HG03575 (cell line): ENCODE measurements at regions not wholly inside any gene's neighbourhood (a gene's known extent, or its start where the extent isn't known, plus 50 kb on each side); places are given as distances from the start of the nearest gene placed in this dataset.

Experiments used
- ATAC-seq: cut with Tn5 transposase; IDR thresholded peaks from one replicate; pipeline ENCODE4 v1.9.1; 2021; ENCODE audit not compliant: unreplicated experiment, insufficient number of reproducible peaks, low FRiP score; ENCODE audit errors: extremely low read depth

DNA sequence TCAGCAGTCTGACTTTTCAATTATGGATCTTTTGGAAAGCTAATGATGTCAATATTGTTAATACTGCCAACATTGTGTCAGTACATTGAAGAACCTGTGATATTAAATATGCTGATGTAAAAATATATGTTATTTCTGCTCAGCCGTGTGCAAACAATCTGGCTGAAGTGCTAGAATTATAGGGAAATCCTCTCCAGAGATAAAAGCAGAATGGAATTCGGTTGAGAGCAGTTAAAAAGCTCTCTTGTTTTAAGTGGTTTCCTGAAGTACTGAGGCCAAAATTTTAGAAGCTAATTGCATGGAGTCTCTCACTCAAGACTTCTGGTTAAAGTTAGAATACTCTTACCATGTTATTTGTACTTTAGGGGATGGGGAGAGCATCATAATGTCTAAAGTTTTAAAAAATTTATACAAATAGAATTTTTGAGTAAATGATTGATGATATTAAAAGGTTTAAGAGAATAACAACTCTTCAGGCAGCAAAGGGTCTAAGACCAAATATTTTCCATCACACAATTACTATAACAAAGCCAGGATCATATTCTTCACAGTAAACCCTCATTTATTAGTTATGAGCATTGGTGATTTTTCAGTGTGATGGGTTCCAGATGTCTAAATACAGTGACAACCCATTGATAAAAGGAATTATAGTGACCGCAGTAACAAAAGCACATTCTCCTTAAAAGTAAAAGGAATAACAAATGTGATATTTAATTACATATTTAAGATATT is 834.2 kb upstream of the CXADR start:
- no peak for ATAC-seq

DNA sequence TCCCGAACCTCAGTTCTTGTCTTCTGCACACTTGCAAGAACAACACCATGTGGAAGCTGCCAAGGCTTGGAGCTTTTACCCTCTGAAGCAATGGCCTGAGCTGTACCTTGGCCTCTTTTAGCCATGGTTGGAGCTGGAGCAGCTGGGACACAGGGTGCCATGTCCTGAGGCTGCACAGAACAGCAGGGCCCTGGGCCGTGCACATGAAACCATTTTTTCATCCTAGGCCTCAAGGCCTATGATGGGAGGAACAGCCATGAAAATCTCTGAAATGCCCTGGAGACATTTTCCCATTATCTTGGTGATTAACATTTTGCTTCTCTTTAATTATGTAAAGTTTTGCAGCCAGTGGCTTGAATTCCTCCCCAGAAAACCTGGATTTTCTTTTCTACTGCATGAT is 817.8 kb upstream of the CXADR start:
- no peak for ATAC-seq

DNA sequence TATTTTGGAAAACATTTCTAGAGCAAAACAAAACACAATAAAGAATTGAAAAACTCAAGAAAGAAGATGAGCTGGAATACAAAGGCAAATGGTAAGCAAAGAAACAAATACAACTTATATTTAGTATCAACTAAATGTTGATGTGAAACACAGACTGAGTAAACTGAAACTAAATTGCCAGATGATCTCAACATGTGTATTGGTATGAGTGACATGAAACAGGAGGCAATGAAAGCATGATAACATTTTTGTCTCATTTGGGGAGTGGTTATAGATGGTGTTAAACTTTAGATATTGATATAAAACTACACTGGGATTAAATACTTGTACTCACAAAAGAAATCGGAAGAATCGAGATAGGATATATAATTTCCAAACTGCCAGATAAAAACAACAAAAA is 805.6 kb upstream of the CXADR start:
- no peak for ATAC-seq

DNA sequence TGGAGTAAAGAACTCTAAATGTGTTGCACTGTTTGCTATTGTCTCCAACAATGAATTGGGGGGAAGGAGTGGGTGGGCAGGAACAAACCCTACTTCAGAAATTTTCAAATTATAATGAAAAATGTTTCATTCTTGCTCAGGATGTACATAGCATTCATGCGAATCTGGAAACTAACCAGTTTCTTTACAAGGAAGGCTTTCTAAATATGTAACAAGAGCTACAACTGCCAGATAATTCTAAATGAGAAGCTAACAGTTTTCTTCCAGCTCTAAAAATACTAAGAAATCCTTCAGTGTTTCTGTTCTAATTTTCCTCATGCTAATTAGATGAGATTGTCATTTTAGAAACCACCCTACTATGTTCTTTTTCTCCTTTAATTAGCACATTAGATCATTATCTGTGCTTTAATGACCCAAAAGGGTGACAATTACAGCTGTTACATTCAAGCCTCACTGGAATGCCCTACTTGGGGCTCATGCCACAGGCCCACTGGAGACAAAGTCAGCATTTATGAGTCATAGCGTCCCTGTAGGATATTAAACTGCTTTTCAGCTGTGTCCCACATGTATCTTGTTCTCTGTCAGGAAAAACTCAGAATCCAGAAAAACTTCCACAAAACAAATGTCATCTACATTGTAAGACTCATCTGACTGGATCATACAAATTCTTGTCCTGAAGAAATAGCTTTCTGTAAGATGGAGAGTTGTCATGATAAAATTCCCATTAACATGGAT is 804.6 kb upstream of the CXADR start:
- no peak for ATAC-seq

DNA sequence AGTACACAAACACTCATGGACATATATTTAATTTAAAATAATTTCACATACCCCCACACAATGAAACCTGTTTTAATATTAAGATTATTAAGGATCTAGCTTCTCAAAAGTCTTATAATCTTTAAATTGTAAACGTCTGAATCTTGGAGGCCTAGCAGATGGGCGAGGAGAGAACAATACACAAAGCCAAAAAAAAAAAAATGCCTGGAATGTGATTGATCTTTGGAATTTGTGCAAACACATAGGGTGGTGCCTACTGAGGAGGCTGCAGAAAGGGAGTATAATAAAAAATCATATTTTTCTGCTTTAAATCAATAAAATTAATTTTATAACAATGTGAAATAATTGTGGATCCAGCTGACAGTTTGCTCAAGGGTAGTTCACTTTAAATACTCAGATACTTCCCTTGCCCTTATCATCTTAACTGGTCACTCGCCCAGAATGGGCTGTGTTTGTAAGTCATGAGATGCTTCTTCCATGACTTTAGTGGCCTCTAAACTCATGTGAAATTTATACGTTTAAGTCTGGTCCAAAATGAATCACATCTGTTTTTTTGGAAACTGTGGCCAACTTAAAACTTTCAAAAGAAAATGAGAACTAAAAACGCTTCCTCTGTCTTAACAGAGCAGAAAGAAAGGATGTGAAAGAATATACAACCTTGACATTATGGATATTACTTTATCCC is 802.8 kb upstream of the CXADR start:
- no peak for ATAC-seq

DNA sequence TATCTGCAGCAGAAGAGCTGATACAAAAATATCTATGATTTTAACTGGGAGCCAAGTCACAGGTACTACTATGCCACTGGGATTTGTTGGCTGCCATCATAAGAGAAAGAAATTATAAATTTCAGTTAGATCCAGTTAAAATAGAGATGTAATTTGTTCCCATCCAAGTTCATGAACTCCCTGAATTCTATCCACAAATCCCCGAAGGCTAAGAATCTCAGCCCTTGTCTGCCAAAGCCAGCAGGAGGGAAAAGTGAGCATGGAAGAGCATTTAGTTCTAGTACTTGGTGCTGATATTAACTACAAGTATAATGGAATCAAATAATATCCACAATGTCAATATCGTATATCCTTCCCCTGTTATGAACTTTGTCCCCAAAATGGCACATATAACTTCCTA is 801.1 kb upstream of the CXADR start:
- no peak for ATAC-seq

DNA sequence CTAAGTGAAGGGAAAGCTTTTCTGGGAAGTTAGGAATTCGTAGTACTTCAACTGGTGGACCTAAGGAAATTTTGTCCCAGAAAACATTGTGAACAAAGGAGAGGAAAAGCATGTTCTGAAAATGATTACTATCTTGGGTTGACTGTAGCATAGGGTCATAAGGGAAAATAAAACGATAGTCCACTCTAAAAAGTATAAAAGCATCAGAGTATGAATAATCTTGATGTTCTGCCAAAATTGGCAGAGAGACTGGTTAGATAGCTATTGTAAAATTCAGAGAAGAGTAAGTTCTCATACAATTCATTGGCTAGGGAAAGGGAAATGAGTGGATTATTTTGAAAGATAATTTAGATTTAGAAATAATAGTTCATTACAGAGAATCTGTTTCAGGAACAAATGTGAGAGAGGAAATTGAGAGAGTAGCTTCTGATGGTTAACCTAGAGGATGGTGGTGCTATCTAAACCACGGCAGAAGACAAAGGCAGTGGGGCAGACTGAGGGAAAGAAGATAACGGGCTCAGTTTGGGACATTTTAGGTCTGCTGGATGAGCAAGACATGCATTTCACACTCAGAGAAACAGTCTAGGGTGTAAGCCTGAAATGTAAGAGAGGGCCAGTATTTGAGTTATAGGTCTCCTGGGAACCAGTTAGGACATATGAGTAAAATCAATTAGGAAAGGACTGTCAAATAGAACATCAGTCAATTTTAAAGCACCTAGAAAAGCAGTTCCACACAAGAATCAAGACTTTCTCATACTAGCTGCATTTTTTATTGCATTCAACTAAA is 799.3 kb upstream of the CXADR start:
- ATAC-seq, result no peak

DNA sequence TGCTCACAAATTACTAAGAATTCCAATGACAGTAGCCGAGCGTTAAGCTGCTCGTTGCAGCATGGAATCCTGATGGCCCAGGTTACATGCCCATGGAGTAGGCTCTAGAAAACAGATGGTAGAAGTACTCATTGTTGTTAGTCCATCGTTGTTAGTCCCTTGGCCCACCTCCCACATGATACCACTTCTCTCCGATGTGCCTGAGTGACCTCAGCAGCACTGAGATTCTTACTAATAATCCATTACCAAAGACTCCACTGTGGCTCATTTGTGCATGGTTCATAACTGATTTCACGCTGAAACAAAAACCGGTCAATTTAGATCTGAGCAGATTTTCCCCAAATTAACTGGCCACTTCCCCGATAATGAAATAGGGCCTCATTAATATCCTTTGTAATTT is 772.3 kb upstream of the CXADR start:
- ATAC-seq, result no peak

DNA sequence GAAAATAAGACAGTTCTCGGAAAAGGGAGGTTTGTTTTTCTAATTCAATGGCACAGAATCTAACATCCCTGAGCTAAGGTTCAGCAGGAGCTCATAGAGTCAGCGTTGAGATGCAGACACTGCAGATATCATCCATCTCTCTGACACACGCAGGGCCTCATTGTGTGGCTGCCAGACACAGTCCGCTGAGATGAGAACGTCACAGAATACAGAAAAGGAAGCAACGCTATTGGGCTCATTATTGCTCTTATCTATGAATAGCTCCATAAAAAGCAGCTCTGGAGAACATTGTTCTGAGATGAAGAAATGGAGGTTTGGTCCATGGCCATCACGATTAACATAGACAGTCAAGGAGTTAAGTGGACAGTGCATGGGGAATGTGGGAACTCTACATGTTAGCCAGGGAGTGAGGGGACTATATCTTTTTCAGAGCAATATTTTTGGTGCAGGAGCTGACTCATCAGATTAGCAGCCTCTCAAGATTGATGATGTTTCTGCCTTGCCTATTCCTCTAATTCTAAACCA is 771.6 kb upstream of the CXADR start:
- ATAC-seq, result no peak

DNA sequence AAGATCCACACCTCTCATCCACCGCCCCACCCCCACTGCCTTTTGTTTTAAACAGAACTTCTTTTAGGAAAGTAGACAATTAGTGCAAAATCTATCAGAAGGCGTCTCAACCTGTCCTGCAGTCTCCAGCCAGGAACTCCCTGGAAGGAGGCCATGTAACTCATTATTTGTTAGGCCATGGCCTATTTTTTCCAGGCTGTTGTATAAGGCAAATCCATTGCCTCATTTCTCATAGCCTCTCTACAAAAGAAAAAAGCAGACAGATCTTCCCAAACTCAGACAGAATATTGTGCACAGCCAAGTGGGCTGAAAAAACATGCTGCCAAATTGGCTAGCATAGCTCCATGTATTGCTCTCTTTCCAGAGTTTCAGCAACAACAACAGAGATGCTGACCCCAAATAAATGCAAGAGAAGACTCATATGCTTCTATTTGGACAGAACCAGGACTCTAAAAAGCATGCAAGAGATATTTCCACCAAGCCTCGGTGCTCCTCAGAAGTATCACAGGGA is 770.7 kb upstream of the CXADR start:
- ATAC-seq, result no peak

DNA sequence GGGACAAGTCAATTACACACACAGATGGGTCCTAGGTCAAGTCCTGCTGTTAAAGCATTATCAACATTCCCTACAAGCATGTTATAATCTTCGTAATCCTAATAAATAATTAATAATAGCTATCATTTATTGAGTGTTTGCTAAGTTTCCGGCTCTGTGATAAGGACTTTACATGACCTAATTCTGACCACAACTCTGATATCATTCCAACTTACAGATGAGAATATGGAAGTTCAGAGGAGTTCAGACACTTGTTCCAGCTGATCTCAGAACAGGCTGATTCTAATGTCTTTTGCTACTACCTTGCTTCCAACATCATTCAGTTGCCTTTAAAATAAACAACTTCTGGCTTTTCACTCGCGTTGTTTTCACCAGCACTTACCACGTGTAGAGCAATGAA is 770.1 kb upstream of the CXADR start:
- ATAC-seq, result no peak

DNA sequence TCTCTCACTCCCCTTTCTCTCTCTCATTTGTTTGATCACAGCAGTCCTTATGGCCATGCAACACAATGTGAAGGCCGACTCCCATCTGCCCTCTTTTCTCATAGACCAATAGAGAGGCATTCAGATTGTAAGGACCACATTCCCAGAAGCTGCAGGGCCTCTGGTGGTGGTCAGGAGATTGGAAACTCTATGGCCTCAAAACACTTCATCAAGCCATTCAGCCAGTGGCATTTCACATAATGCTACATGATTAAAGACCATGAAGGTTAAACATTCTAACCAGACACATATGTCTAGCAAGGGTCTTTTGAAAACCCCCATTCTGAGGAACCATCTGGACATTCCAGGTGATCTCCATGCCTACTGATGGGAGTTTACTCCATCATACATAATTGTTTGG is 769.5 kb upstream of the CXADR start:
- ATAC-seq, result no peak

DNA sequence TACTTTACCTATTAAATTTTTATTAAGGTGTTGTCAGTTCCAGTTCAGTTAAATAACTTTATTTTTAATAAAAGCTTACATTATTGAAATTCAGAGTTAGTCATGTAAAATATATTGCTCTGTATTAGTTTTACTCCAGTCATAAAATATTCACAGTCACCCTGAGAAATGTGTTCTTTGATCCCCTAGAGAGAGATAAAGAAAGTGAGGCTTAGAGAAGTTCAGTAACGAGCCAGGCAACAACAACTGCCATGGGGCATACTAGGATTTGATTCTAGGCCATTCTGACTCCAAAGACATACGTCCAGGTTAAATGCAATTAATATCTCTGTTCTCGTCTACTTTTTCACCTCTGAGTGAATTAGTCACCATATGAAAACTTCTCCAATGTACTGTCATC is 761.9 kb upstream of the CXADR start:
- no peak for ATAC-seq

DNA sequence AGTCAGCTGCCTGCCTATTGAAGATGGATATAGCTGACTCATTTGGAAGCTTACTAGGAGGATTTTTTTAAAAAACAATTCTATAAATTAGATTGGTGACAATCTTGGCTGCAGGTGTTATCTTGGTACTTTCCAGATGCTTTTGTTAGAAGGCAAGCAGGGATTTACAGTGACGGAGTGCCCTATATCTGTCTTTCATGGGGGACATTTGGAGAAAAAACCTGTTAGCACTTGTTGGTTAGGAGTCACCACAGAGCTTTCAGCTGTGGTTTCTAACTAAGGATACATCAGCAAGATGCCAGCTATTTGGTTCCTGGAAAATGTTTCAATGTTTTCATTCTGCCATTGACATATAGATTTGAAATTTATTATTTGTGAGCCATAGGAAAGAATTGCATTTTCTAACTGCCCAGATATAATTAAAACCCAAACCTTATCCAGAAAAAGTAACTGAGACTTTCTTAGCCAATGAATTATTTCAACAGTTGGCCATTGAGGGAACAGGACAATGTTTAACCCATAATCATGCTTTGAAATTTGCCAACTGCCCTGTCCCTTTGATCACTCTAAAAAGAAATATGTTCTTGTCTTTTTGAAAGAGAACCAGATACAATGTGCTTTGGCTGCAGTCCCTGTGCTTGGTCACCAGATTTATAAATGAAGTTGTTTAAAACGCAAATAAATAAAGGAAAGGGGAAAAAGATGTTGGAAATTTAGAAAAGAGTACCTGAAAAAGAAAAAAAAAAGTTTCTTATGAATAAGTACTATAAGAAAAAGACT is 761.0 kb upstream of the CXADR start:
- ATAC-seq, result no peak

DNA sequence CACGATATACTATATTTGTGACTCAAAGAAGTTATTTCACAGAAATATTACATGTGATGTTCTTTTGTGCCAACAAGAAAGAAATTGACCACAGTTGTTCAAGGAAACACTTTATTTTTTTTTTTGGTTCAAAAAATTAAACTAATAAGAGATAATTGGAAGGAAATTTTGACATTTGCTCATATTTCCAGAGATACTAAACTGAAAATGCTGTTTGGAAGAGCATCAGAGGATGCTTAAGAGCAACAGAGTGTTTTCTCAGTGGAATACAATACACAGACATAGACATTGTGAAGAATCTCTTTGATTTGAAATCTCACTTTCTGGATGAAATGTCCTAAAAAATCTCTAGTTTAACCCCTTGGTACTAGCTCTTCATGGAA is 760.4 kb upstream of the CXADR start:
- ATAC-seq, result no peak

DNA sequence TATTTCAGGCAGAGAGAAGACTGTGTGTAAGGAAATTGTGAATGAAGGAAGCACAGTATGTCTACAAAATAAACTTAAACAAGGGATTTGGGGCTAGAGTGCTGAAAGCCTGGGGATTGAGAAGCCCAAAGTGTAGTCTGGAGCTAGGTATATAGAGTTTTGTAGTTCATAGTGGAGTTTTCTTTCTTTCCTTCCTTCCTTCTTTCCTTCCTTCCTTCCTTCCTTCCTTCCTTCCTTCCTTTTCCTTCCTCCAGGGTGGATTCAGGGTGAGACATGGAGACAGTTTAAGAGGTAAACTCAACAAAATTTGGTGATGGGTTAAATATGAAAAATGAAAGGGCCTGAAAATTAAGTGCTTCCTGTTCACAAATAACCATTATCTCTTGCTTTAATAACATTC is 757.8 kb upstream of the CXADR start:
- ATAC-seq, result no peak

DNA sequence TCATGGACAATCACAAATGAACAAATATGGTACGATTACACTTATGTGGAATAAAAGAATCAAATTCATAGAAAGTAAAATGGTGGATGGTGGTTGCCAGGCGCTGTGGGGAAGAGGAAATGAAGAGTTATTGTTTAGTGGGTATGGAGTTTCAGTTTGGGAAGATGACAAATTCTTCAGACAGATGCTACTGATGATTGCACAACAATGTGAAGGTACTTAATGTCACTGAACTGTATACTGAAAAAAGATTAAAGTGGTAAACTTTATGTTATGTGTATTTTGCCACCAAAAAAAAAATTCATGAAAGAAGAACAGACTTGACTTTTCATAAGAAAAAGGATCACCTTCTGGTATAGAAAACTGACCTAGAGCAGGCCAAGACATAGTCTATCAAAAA is 745.6 kb upstream of the CXADR start:
- no peak for ATAC-seq

DNA sequence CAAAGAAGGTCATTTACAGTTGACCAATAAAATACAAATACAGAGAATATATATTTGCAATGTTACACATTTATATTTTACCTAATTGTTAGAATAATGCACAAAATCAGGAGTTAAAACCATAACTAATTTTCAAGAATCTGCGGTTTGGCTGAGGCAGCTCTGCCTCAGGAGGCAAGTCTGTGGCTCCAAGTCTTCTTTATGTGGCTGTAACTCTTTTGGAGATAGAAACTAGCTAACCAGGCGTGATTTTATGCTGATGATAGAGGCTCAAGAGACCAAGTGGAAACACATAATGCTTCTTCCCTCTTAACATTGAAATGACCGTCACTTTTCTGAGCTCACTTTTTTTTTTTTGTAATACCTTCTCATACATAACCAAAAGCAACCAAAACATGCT is 744.7 kb upstream of the CXADR start:
- ATAC-seq, result no peak
